Osteoblast (primary cell): ENCODE measurements at regions not wholly inside any gene's neighbourhood (a gene's known extent, or its start where the extent isn't known, plus 50 kb on each side); places are given as distances from the start of the nearest gene placed in this dataset.

Experiments used
- DNase-seq: peaks from one replicate; pipeline ENCODE4 v3.0.0; 2011; ENCODE audit warnings: low spot score, mixed read lengths; ENCODE audit not compliant: insufficient read length; ENCODE audit errors: missing footprints
- H2AFZ ChIP-seq: 2 replicates; pipeline ENCODE4 v1.6.0; 2011; ENCODE audit warnings: mild to moderate bottlenecking, low read length
- H3K27ac ChIP-seq: 2 replicates; pipeline ENCODE4 v1.5.1; 2011; ENCODE audit warnings: mild to moderate bottlenecking, low read depth, low read length, moderate library complexity
- H3K27me3 ChIP-seq: 2 replicates; pipeline ENCODE4 v1.6.0; 2012; ENCODE audit warnings: mild to moderate bottlenecking, control low read depth, inconsistent platforms, low read length, moderate library complexity; ENCODE audit not compliant: insufficient read depth
- H3K36me3 ChIP-seq: 2 replicates; pipeline ENCODE4 v1.5.1; 2011; ENCODE audit warnings: mild to moderate bottlenecking, low read length, control low read depth, moderate library complexity; ENCODE audit not compliant: insufficient read depth
- H3K4me1 ChIP-seq: 2 replicates; pipeline ENCODE4 v1.5.1; 2011; ENCODE audit warnings: mild to moderate bottlenecking, low read length, control low read depth, moderate library complexity; ENCODE audit not compliant: insufficient read depth
- H3K4me2 ChIP-seq: 2 replicates; pipeline ENCODE4 v1.6.0; 2011; ENCODE audit warnings: mild to moderate bottlenecking, low read length; ENCODE audit not compliant: insufficient read depth
- H3K4me3 ChIP-seq: fragments of 200-600 bp; sonication (generic); 3 replicates; pipeline ENCODE4 v1.5.1; 2012; ENCODE audit warnings: mild to moderate bottlenecking, low read length, inconsistent platforms; ENCODE audit not compliant: insufficient read depth
- H3K79me2 ChIP-seq: 2 replicates; pipeline ENCODE4 v1.6.0; 2012; ENCODE audit warnings: mild to moderate bottlenecking, low read length, control low read depth, inconsistent platforms; ENCODE audit not compliant: insufficient read depth
- H3K9me3 ChIP-seq: 2 replicates; pipeline ENCODE4 v1.5.1; 2011; ENCODE audit warnings: low read depth, low read length, control low read depth
- H4K20me1 ChIP-seq: 2 replicates; pipeline ENCODE4 v1.6.0; 2012; ENCODE audit warnings: mild to moderate bottlenecking, low read length, control low read depth; ENCODE audit not compliant: insufficient read depth
- CTCF ChIP-seq: IDR thresholded peaks from 2 replicates; pipeline ENCODE4 v1.5.1; 2011; ENCODE audit warnings: mild to moderate bottlenecking, low read depth, low read length, moderate library complexity; ENCODE audit errors: extremely low read depth

DNA sequence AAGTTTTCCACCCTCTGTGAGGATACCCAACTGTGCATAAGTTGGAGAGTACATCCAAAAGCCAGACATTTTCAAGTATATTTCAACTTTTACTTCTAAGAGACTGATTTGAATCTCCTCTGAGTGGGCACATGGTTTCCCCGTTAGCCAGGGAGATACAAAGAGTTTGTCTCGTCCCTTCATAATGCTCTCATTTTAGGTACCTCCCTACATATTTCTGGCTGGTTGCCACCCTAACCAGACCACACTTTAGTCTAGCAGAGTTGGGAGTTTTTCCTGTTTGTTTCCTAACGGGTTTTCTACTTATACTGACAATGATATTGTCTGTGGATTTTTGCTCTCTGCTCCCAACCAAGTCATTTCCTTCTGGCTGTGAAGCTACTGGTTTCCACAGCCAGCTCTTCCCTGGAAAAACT is 180.3 kb downstream of the CCDC71L start:
- H3K36me3 ChIP-seq: no peaks in the 10 kb centered on the region
- H3K27me3 ChIP-seq: peaks cover 7% of the 10 kb centered on the region
- no peak overlapping the region for H3K4me2 ChIP-seq
- no peaks in the 10 kb centered on the region for H4K20me1 ChIP-seq
- peaks cover 12% of the 10 kb centered on the region for H3K4me1 ChIP-seq
- H3K9me3 ChIP-seq: no peaks in the 10 kb centered on the region
- H3K4me3 ChIP-seq: no peak overlapping the region
- H3K27ac ChIP-seq: no peak overlapping the region
- H2AFZ ChIP-seq: peak overlapping the region; percentile 13
- TF ChIP-seq CTCF: no peak
- DNase-seq: no peak
- no peaks in the 10 kb centered on the region for H3K79me2 ChIP-seq

DNA sequence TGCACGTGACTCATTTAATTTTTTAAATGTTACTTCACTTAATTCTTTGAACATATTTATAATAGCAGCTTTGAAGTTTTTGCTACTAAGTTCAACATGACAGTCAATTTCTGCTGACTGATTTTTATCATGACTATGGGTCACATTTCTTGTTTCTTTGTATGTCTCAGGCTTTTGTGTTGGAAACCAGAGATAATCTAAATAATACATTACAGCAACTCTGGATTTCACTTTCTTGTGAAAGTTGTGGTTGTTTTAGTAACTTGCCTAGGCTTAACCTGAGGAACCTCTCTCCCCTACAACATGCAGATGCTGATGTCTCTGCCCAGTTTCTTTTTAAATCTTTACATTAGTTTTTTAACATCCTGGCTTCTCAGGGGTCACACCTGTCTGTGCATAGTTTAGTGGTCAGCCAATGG is 180.8 kb downstream of the CCDC71L start:
- TF ChIP-seq CTCF: no peak
- Histone ChIP-seq H2AFZ (no peak overlapping the region), H3K79me2 (no peaks in the 10 kb centered on the region), H3K27me3 (peaks cover 7% of the 10 kb centered on the region), H3K4me1 (peaks cover 8% of the 10 kb centered on the region), H4K20me1 (no peaks in the 10 kb centered on the region), H3K36me3 (no peaks in the 10 kb centered on the region), H3K4me2 (no peak overlapping the region), H3K4me3 (no peak overlapping the region), H3K27ac (no peak overlapping the region), H3K9me3 (no peaks in the 10 kb centered on the region)
- DNase-seq: no peak

DNA sequence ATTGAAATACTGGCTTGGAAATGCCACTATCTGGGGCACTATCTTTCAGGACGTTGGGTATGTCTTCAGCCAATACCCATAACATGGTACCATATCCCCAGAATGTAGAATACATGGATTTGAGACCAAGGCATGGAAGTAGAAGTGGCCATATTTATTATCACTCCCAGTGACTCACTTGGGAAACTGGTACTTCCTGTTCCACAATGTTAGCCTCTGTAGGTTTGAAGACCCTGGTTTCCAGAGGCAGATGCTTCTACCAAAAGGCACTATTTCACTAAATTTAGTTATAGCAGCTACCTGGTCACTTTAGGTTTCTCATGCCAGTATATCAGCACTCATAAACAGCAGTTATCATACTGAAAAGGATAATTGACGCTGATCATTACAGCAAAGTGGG is 184.2 kb downstream of the CCDC71L start:
- Histone ChIP-seq H3K27me3 (peaks cover 5% of the 10 kb centered on the region), H3K4me2 (no peak overlapping the region), H3K36me3 (no peaks in the 10 kb centered on the region), H3K27ac (no peak overlapping the region), H4K20me1 (no peaks in the 10 kb centered on the region), H3K4me3 (no peak overlapping the region), H3K79me2 (no peaks in the 10 kb centered on the region), H3K4me1 (no peaks in the 10 kb centered on the region), H3K9me3 (no peaks in the 10 kb centered on the region), H2AFZ (no peak overlapping the region)
- no peak for DNase-seq
- TF ChIP-seq CTCF: no peak

- no peaks in the 10 kb centered on the region for H3K4me1 ChIP-seq
- H3K36me3 ChIP-seq: no peaks in the 10 kb centered on the region
- H3K4me2 ChIP-seq: no peak overlapping the region
- TF ChIP-seq CTCF: no peak
- H3K4me3 ChIP-seq: no peak overlapping the region
- H3K9me3 ChIP-seq: no peaks in the 10 kb centered on the region
- H3K79me2 ChIP-seq: no peaks in the 10 kb centered on the region
- H3K27ac ChIP-seq: no peak overlapping the region
- no peaks in the 10 kb centered on the region for H3K27me3 ChIP-seq
- H4K20me1 ChIP-seq: no peaks in the 10 kb centered on the region
- no peak for DNase-seq
- H2AFZ ChIP-seq: no peak overlapping the region
Measured at GRCh38 chr7:106472741-106473140, 188.0 kb upstream of the NAMPT start.
